ENCODE measurements at regions not wholly inside any gene's neighbourhood (a gene's known extent, or its start where the extent isn't known, plus 50 kb on each side); places are given as distances from the start of the nearest gene placed in this dataset.

DNA sequence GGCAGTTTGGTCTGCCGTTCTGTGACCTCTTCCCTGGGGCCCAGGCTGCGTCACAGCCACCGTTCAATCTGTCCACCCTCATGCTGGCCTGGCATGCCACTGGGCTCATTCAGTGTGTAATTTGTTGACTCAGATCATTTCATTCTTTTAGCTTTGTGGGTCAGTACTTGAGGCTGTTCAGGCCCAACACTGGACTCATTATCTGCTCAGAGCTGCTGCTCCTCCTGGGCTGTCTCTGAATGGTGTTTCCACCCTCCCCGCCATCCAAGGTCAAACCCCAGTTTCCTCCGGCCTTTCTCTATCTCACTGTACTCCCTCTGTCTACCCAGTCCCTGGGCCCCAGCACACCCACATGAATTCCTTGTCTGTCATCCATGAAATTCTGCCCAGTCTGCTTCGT, 152.4 kb upstream of the NCK2 start:
- TF ChIP-seq POLR2AphosphoS5 (IDR thresholded peaks at IDR 0.05; ENCODE audit: borderline replicate concordance, low read depth, low read length) (no peak), FOXP2 (optimal IDR thresholded peaks at IDR 0.05; ENCODE audit: control extremely low read depth, extremely low read length, insufficient read depth) (no peak), EZH2 (IDR thresholded peaks at IDR 0.05) (no peak)

Data from SK-N-MC (cell line).